A673 (cell line): ENCODE measurements at regions not wholly inside any gene's neighbourhood (a gene's known extent, or its start where the extent isn't known, plus 50 kb on each side); places are given as distances from the start of the nearest gene placed in this dataset.

ENCODE experiments used
- BruUV-seq: library from RNA; stranded (reverse); fragments of 400-500 nt; replicated peaks from 2 replicates; lab custom pipeline; 2021; lab: Mats Ljungman, UMichigan
- CTCF ChIA-PET: fragments of 300-600 bp; sonication (Branson Sonifier 250); formaldehyde crosslinking; loops from one replicate; lab custom pipeline; 2022; ENCODE audit warnings: antibody characterized with exemption; lab: Charles Lee
- POLR2A ChIA-PET: fragments of 300-600 bp; sonication (Branson Sonifier 250); formaldehyde crosslinking; loops from one replicate; lab custom pipeline; 2022; ENCODE audit warnings: antibody characterized with exemption; ENCODE audit not compliant: low non-redundant PET; lab: Charles Lee
- DNase-seq: peaks from one replicate; pipeline ENCODE4 v3.0.0-alpha.2; 2015; ENCODE audit warnings: low spot score
- H3K27ac ChIP-seq: fragments of 200-600 bp; sonication (generic); 2 replicates; pipeline ENCODE4 v1.5.1; 2016; ENCODE audit warnings: mixed run types, low read depth, mild to moderate bottlenecking, mixed read lengths, antibody characterized with exemption, low read length; ENCODE audit not compliant: poor library complexity, severe bottlenecking
- H3K27me3 ChIP-seq: fragments of 200-600 bp; sonication (generic); replicated peaks from 2 replicates; pipeline ENCODE4 v1.6.1; 2017; ENCODE audit warnings: mixed run types, low read depth, mild to moderate bottlenecking, mixed read lengths, antibody characterized with exemption, low read length; ENCODE audit not compliant: insufficient read depth, poor library complexity
- H3K36me3 ChIP-seq: fragments of 200-600 bp; sonication (generic); 2 replicates; pipeline ENCODE4 v1.6.1; 2016; ENCODE audit warnings: mixed run types, mild to moderate bottlenecking, mixed read lengths, antibody characterized with exemption, low read length; ENCODE audit not compliant: insufficient read depth, poor library complexity, severe bottlenecking
- H3K4me1 ChIP-seq: fragments of 200-600 bp; sonication (generic); 2 replicates; pipeline ENCODE4 v1.6.1; 2017; ENCODE audit warnings: mixed run types, mild to moderate bottlenecking, mixed read lengths, antibody characterized with exemption, low read length; ENCODE audit not compliant: insufficient read depth, poor library complexity, severe bottlenecking
- H3K4me3 ChIP-seq: fragments of 200-600 bp; sonication (generic); 2 replicates; pipeline ENCODE4 v1.5.1; 2016; ENCODE audit warnings: low read depth, mixed run types, mild to moderate bottlenecking, mixed read lengths, low read length; ENCODE audit not compliant: poor library complexity, severe bottlenecking
- H3K9me3 ChIP-seq: fragments of 200-600 bp; sonication (generic); 2 replicates; pipeline ENCODE4 v1.6.1; 2016; ENCODE audit warnings: mixed run types, low read depth, mild to moderate bottlenecking, mixed read lengths, antibody characterized with exemption, low read length; ENCODE audit not compliant: poor library complexity, severe bottlenecking
- CTCF ChIP-seq: fragments of 300-800, 200-600 bp; sonication (generic); conservative IDR thresholded peaks from 2 replicates; pipeline ENCODE4 v1.5.1; 2017; ENCODE audit warnings: low read depth, mild to moderate bottlenecking, antibody characterized with exemption, low read length, moderate library complexity, mixed read lengths
- EZH2 ChIP-seq: fragments of 200-600 bp; sonication (generic); IDR thresholded peaks from 2 replicates; pipeline ENCODE4 v1.6.1; 2017; ENCODE audit warnings: borderline replicate concordance, low read depth, mild to moderate bottlenecking, mixed read lengths, antibody characterized with exemption, low read length; ENCODE audit not compliant: poor library complexity, severe bottlenecking
- intact Hi-C: fragments of 100-400 bp; cut with micrococcal nuclease; formaldehyde crosslinking; loops from one replicate; pipeline ENCODE4 v1.10.0; 2022; ENCODE audit not compliant: unreplicated experiment

GRCh38 chr2:116696903-116697302 lies 1117.6 kb upstream of the DDX18 start:
- ChIA-PET POLR2A (no interaction called here), CTCF (no interaction called here)
- H3K27me3 ChIP-seq = no peaks in the 10 kb centered on the region
- H3K27ac ChIP-seq = no peak overlapping the region
- peaks cover 23% of the 10 kb centered on the region for H3K9me3 ChIP-seq
- no peak overlapping the region for H3K4me3 ChIP-seq
- BruUV-seq = no TSS peak
- no peaks in the 10 kb centered on the region for H3K36me3 ChIP-seq
- TF ChIP-seq EZH2 = no peak
- TF ChIP-seq CTCF = no peak
- intact Hi-C loops = no loop called here
- DNase-seq = no peak
- H3K4me1 ChIP-seq = no peaks in the 10 kb centered on the region

- POLR2A ChIA-PET = no interaction called here
- TF ChIP-seq EZH2 (no peak), CTCF (no peak)
- no peaks in the 10 kb centered on the region for H3K36me3 ChIP-seq
- no peaks in the 10 kb centered on the region for H3K27me3 ChIP-seq
- no peaks in the 10 kb centered on the region for H3K4me1 ChIP-seq
- no TSS peak for BruUV-seq
- H3K9me3 ChIP-seq = peaks cover 20% of the 10 kb centered on the region
- no peak for DNase-seq
- CTCF ChIA-PET = no interaction called here
- intact Hi-C loops = no loop called here
- H3K27ac ChIP-seq = no peak overlapping the region
- H3K4me3 ChIP-seq = no peak overlapping the region
These were observed 1108.1 kb upstream of the DDX18 start for GRCh38 chr2:116706396-116706795.

- Histone ChIP-seq H3K27me3 (no peaks in the 10 kb centered on the region), H3K4me1 (no peaks in the 10 kb centered on the region), H3K9me3 (peaks cover 21% of the 10 kb centered on the region), H3K4me3 (no peak overlapping the region), H3K36me3 (no peaks in the 10 kb centered on the region), H3K27ac (no peak overlapping the region)
- intact Hi-C loops = no loop called here
- DNase-seq = no peak
- BruUV-seq = no TSS peak
- ChIA-PET POLR2A (no interaction called here), CTCF (no interaction called here)
- TF ChIP-seq EZH2 (no peak), CTCF (no peak)
These were observed 1098.5 kb upstream of the DDX18 start for GRCh38 chr2:116716038-116716437.
